ENCODE measurements at regions not wholly inside any gene's neighbourhood (a gene's known extent, or its start where the extent isn't known, plus 50 kb on each side); places are given as distances from the start of the nearest gene placed in this dataset.

GRCh38 chr2:16482460-16482859 lies 183.2 kb downstream of the CYRIA start:
- TF ChIP-seq CTCF (IDR thresholded peaks at IDR 0.05; ENCODE audit: low read length) (no peak), EZH2 (IDR thresholded peaks at IDR 0.05; ENCODE audit: borderline replicate concordance, low read length) (no peak)
